Coronary artery (tissue), 2 donors: ENCODE measurements at regions not wholly inside any gene's neighbourhood (a gene's known extent, or its start where the extent isn't known, plus 50 kb on each side); places are given as distances from the start of the nearest gene placed in this dataset.

ENCODE experiments used
- DNase-seq: peaks from one replicate; pipeline ENCODE4 v3.0.0-alpha.2; 2017; ENCODE audit warnings: low spot score
- H3K27ac ChIP-seq, 2 donors: fragments of 200-600 bp; sonication (generic); one replicate each; pipeline ENCODE4 v1.5.1; 2016 to 2019
- H3K4me3 ChIP-seq: fragments of 200-600 bp; sonication (generic); 2 replicates; pipeline ENCODE4 v1.5.1; 2016; ENCODE audit warnings: mild to moderate bottlenecking, moderate library complexity
- CTCF ChIP-seq: fragments of 200-600 bp; sonication (generic); IDR thresholded peaks from one replicate; pipeline ENCODE4 v1.5.1; 2019; ENCODE audit warnings: antibody characterized with exemption

DNA sequence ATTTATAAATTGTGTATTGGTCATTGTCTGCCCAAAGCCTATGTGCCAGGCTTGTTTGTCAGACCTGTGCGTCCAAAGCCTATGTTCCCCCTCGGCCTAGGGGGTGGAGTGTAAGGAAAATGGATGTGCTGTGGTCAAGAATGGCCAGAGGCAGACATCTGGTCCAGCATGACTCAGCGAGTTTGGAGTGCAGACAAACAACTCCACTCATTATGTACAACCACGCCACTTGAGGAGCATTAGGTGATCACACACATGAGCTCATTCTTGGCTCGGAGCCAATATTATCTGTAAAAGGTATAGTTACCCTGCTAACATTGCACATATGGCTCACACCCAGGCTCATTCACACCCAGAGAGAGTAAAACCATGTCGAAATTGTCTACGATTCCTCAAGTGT is 1047.6 kb upstream of the ADGRL4 start:
- no peak for DNase-seq
- no peak for TF ChIP-seq CTCF
- Histone ChIP-seq H3K27ac (no peak overlapping the region), H3K4me3 (no peak overlapping the region)

DNA sequence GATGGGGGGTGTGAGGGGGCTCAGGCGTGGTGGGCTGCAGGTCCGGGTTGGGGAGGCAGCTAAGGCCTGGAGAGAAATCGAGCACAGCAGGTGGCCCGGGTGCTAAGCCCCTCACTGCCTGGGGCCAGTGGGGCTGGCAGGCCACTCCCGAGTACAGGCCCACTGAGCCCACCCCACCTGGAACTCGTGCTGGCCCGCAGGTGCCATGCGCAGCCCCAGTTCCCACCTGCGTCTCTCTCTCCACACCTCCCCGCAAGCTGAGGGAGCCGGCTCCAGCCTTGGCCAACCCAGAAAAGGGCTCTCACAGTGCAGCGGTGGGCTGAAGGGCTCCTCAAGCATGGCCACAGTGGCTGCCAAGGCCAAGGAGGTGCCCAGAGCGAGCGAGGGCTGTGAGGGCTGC is 1047.1 kb upstream of the ADGRL4 start:
- TF ChIP-seq CTCF = no peak
- no peak overlapping the region for H3K27ac ChIP-seq
- DNase-seq = no peak
- no peak overlapping the region for H3K4me3 ChIP-seq

- TF ChIP-seq CTCF = no peak
- no peak for DNase-seq
- Histone ChIP-seq H3K27ac (no peak overlapping the region), H3K4me3 (no peak overlapping the region)
Measured at GRCh38 chr1:80050523-80050922, 1044.0 kb upstream of the ADGRL4 start.

GRCh38 chr1:80050085-80050484 is 1043.6 kb upstream of the ADGRL4 start:
- no peak overlapping the region for H3K27ac ChIP-seq
- no peak for TF ChIP-seq CTCF
- no peak overlapping the region for H3K4me3 ChIP-seq
- DNase-seq = no peak

DNA sequence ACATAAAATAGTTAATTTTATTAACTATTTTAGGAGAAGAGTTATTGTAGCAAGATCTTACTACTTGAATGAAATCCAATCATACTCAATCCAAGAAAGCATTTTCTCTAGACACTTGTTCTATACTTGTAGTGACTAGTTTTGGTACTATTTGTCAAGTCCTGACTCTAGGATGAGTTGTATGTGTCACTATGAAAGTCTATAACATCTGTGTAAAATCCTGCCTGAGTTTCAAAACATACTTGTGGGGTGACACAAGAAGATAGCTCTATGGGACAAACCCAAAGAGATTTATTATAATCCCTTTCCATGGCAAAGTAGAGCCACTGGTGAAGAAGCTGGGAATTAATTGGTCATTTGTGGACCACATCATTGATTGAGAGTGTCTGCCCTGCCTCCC is 1042.2 kb upstream of the ADGRL4 start:
- TF ChIP-seq CTCF = no peak
- Histone ChIP-seq H3K4me3 (no peak overlapping the region), H3K27ac (no peak overlapping the region)
- DNase-seq = no peak

DNA sequence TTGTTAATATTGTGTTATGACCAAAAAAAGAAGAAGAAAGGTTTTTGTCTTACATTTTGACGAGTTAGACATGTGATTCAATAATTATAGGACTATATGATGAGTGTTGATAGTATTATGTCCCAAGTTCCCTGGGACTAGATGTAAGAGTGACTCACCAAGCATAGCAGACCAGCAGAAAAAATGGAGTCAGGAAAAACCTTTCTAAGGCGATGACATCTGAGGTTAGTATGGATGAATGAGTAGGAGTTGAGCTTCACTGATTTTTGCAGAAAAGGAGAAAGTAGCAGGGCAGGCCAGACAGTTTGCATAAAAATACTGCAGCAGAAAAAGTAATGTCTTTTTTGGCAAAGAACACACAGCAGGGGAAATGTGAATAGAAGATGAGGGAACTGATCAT is 1041.3 kb upstream of the ADGRL4 start:
- no peak for TF ChIP-seq CTCF
- no peak for DNase-seq
- Histone ChIP-seq H3K27ac (no peak overlapping the region), H3K4me3 (no peak overlapping the region)

- no peak for TF ChIP-seq CTCF
- H3K27ac ChIP-seq = no peak overlapping the region
- H3K4me3 ChIP-seq = no peak overlapping the region
- no peak for DNase-seq
Measured at GRCh38 chr1:80044662-80045061, 1038.1 kb upstream of the ADGRL4 start.
